Ishikawa (cell line): ENCODE measurements at regions not wholly inside any gene's neighbourhood (a gene's known extent, or its start where the extent isn't known, plus 50 kb on each side); places are given as distances from the start of the nearest gene placed in this dataset.

Experiments used
- CEBPB ChIP-seq: IDR thresholded peaks from 2 replicates; pipeline ENCODE4 v1.6.1; 2012
- CREB1 ChIP-seq: IDR thresholded peaks from 2 replicates; pipeline ENCODE4 v1.6.1; 2012; ENCODE audit warnings: low read depth
- EGR1 ChIP-seq: IDR thresholded peaks from 2 replicates; pipeline ENCODE4 v1.6.1; 2012
- EP300 ChIP-seq: IDR thresholded peaks from 2 replicates; pipeline ENCODE4 v1.6.1; 2012; ENCODE audit warnings: borderline replicate concordance
- FOXM1 ChIP-seq: IDR thresholded peaks from 2 replicates; pipeline ENCODE4 v1.6.1; 2012; ENCODE audit warnings: low read depth, borderline replicate concordance
- NFIC ChIP-seq: IDR thresholded peaks from 2 replicates; pipeline ENCODE4 v1.6.1; 2012
- RAD21 ChIP-seq: IDR thresholded peaks from 2 replicates; pipeline ENCODE4 v1.6.1; 2012; ENCODE audit warnings: low read depth
- TAF1 ChIP-seq: IDR thresholded peaks from 2 replicates; pipeline ENCODE4 v1.6.1; 2012; ENCODE audit warnings: low read depth, mild to moderate bottlenecking
- TCF12 ChIP-seq: IDR thresholded peaks from 2 replicates; pipeline ENCODE4 v1.6.1; 2012; ENCODE audit warnings: low read depth
- TEAD4 ChIP-seq: IDR thresholded peaks from 2 replicates; pipeline ENCODE4 v1.6.1; 2012
- YY1 ChIP-seq: IDR thresholded peaks from 2 replicates; pipeline ENCODE4 v1.6.1; 2012; ENCODE audit warnings: low read depth
- TF ChIP-seq, protein P1 (sequence below): IDR thresholded peaks from 2 replicates; pipeline ENCODE4 v1.6.1; 2012
- TF ChIP-seq, protein P2 (sequence below): IDR thresholded peaks from 2 replicates; pipeline ENCODE4 v1.6.1; 2012; ENCODE audit warnings: low read depth, mild to moderate bottlenecking
- TF ChIP-seq, protein P3 (sequence below): IDR thresholded peaks from 2 replicates; pipeline ENCODE4 v1.6.1; 2012

DNA sequence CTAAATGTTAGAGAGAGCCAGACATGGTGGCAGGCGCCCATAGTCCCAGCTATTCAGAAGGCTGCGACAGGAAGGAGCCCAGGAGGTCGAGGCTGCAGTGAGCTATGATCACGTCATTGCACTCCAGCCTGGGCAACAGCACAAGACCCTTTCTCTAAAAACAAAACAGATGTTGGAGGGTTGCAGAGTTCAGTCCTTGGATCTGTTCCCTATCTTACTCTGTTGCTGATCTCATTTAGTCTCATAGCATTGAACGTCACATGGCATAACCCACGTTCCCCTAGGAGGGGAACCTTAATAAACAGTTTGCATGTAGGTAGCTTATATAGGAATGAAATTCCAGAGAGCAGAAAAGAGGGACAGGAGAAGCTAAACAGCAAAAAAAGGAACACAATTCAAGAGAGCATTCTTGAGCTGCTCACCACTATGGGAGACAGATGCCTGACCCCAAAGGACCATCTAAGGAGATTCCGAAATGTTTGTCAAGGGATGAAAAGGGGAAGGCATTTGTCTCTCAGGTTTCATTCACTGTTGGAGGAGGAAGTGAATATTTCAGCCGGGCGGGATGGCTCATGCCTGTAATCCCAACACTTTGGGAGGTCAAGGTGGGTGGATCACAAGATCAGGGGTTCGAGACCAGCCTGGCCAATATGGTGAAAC, 54.6 kb upstream of the PIM1 start:
- TF ChIP-seq YY1, result no peak
- TF ChIP-seq EGR1, result no peak
- TF ChIP-seq CREB1, result no peak
- TF ChIP-seq TEAD4, result no peak
- TF ChIP-seq, protein P1, sequence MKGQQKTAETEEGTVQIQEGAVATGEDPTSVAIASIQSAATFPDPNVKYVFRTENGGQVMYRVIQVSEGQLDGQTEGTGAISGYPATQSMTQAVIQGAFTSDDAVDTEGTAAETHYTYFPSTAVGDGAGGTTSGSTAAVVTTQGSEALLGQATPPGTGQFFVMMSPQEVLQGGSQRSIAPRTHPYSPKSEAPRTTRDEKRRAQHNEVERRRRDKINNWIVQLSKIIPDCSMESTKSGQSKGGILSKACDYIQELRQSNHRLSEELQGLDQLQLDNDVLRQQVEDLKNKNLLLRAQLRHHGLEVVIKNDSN, result no peak
- TF ChIP-seq, protein P2, sequence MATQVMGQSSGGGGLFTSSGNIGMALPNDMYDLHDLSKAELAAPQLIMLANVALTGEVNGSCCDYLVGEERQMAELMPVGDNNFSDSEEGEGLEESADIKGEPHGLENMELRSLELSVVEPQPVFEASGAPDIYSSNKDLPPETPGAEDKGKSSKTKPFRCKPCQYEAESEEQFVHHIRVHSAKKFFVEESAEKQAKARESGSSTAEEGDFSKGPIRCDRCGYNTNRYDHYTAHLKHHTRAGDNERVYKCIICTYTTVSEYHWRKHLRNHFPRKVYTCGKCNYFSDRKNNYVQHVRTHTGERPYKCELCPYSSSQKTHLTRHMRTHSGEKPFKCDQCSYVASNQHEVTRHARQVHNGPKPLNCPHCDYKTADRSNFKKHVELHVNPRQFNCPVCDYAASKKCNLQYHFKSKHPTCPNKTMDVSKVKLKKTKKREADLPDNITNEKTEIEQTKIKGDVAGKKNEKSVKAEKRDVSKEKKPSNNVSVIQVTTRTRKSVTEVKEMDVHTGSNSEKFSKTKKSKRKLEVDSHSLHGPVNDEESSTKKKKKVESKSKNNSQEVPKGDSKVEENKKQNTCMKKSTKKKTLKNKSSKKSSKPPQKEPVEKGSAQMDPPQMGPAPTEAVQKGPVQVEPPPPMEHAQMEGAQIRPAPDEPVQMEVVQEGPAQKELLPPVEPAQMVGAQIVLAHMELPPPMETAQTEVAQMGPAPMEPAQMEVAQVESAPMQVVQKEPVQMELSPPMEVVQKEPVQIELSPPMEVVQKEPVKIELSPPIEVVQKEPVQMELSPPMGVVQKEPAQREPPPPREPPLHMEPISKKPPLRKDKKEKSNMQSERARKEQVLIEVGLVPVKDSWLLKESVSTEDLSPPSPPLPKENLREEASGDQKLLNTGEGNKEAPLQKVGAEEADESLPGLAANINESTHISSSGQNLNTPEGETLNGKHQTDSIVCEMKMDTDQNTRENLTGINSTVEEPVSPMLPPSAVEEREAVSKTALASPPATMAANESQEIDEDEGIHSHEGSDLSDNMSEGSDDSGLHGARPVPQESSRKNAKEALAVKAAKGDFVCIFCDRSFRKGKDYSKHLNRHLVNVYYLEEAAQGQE, result no peak
- no peak for TF ChIP-seq FOXM1
- TF ChIP-seq RAD21, result no peak
- no peak for TF ChIP-seq CEBPB
- no peak for TF ChIP-seq EP300
- TF ChIP-seq TCF12, result no peak
- no peak for TF ChIP-seq TAF1
- TF ChIP-seq, protein P3, sequence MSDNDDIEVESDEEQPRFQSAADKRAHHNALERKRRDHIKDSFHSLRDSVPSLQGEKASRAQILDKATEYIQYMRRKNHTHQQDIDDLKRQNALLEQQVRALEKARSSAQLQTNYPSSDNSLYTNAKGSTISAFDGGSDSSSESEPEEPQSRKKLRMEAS, result no peak
- no peak for TF ChIP-seq NFIC
